Left cardiac atrium (tissue), 4 donors: ENCODE measurements at regions not wholly inside any gene's neighbourhood (a gene's known extent, or its start where the extent isn't known, plus 50 kb on each side); places are given as distances from the start of the nearest gene placed in this dataset.
"Not testable (repeated sequence)": the region's sequence is repeated elsewhere in the genome, so short reads cannot be mapped to it uniquely, and the experiment has no call there.

Source experiments
- ATAC-seq, 2 donors: fragments of 200-7000 bp; cut with Tn5 transposase; one replicate each; pipeline ENCODE4 v1.9.1; 2020; ENCODE audit warnings: mild to moderate bottlenecking in 2 of 2, moderate library complexity in 2 of 2
- DNase-seq: peaks from one replicate; pipeline ENCODE4 v3.0.0-alpha.2; 2020
- intact Hi-C, 2 donors: fragments of 100-400 bp; cut with DNase I; formaldehyde crosslinking; loops; one replicate each; pipeline versions ENCODE4 v1.14.1 to v1.15.1; 2022 to 2023
- donor health status: DM: no; HTN: yes; CAD: no.
- donor health status: DM: no; HTN: yes; CAD: no; lungs with severe emphysema.
- donor health status: DM: yes; HTN: yes; CAD: no.
- donor health status: Dilated cardiomyopathy.

DNA sequence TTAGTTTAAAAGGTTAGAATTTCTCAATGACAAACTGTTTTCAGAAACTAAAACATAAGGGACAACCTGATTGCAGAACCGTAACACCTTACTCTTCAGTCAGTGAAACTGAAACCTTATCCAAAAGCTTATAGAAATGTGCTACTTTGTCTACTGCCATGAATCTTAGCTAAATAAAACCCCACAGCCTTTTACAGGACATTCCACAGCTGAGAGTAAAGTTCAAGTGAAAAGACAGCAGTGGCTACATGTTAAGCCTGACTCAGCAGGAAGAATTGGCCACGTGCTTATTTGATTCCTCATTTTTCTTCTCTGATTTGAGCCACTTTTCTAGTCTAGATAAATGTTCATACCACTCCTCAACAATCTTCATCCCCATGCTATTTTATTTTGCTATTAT is 278.7 kb upstream of the ISL1 start:
- DNase-seq (no peak), ATAC-seq (no peak)

DNA sequence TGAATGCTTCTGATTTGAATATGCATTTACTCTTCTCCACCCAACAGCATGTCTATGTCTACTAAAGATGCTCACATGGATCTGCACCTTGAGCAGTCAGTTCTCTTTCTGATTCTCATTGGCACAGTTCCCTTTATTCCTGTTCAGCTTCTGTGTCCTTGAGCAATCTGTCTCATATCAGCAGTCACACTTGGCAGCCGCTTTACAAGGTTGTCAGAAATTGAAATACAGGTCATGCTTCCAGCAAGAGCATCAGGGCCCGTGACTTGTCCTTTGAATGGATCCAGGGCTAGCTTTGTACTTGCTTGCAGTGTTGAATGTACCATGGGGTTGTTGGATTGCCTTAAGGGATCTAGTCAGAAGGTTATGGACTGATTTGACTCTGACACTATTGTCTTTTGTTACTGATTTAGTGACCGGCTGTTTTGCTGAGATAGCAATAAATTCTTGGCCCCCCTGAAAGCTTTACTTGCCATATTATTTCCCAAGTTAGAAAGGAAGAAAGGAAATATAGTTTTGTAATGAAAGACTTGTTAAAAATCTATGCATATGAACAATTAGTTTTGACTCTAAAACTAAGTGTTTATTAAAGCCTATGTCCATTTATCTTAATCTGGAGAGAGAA is 273.4 kb upstream of the ISL1 start:
- intact Hi-C loops, result no loop called here
- no peak for DNase-seq
- no peak for ATAC-seq

More for the DNA sequence above, 278.7 kb upstream of the ISL1 start:
- intact Hi-C loops, result no loop called here

DNA sequence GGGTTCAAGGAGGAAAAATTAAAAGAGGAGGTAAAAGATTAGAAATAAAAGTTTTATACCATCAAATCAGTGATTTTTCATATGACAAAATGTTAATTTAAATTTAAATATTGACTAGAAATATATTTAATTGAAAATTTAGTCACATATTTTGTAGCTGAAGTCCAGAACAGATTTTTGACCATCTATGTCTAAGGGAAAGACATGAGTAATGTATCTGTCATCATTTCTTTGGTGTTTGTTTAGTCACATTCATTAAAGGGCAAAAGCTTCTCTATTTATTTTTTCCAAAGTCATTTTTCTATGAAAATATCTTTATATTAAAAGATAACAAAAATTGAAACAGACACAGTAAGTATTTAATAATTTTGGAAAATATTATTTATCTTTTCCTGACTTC is 252.0 kb upstream of the ISL1 start:
- no peak for DNase-seq
- no peak for ATAC-seq
- intact Hi-C loops, result no loop called here

DNA sequence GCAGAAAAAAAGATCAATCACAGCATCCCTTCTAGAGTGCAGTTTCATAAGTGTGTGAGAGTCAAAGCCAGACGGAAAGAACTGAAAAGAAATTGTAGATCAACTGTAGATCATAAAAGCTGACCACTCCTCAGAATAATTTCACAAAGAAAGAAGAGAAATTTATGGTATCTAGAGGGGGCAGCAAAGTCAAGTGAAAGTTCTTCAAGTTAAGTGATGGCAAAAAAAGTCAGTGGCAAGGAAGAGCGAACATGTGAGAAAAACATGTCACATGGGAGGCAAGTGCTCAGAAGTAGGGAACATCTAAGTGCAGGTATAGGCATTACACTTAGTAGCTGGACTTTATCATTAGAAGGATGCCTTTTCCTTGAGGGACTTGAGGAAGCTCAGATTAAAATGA is 245.1 kb upstream of the ISL1 start:
- ATAC-seq (no peak), DNase-seq (no peak)
- intact Hi-C loops, result no loop called here

DNA sequence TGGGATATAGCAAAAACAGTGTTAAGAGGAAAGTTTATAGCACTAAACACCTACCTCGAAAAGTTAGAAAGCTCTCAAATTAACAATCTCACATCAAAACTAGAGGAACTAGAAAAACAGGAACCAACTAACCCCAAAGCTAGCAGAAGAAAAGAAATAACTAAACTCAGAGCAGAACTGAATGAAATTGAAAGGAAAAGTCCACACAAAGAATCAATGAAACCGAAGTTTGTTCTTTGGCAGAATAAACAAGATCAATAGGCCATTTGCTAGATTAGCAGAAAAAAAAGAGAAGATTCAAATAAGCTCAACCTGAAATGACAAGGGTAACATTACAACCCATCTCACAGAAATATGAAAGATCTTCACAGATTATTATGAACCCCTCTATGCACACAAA is 234.8 kb upstream of the ISL1 start:
- DNase-seq, result no peak
- ATAC-seq, result no peak
- intact Hi-C loops, result no loop called here

DNA sequence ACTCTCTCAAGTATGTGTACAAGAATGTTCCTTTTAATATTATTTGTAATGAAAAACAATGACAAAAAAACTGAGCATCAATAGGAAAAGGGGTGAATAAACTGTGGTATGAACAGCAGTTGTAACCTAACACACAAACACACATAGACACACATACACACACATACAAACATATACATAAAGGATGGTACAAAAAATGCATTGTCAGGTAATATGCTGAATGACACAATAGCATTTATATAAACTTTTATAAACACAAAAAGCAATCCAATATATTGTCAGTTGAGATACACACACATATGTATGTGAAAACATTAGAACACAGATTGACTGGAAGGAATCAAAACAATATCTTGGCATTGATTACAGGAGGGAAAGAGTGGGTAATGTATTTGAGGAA is 227.0 kb upstream of the ISL1 start:
- intact Hi-C loops, result no loop called here
- DNase-seq (no peak), ATAC-seq (no peak)

DNA sequence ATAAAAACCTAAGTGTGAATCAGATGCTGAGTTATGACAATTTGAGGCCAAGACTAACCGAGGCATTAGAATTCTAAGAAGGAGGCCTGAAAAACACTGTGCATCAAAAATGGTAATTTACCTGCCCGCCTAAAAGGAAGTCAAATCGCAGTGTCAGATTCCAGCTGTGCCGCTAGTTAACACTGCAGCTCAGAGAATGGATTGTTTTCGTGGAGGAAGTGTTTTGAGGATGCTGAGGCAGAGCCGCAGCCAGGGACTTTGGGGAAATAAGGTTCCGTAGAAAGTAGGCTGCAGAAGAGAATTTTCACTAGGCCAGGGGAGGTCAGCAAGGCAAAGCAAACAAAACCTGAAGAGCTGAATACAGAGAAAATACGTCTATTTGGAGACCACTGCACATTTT is 226.4 kb upstream of the ISL1 start:
- DNase-seq, result no peak
- ATAC-seq, result no peak
- intact Hi-C loops, result no loop called here

DNA sequence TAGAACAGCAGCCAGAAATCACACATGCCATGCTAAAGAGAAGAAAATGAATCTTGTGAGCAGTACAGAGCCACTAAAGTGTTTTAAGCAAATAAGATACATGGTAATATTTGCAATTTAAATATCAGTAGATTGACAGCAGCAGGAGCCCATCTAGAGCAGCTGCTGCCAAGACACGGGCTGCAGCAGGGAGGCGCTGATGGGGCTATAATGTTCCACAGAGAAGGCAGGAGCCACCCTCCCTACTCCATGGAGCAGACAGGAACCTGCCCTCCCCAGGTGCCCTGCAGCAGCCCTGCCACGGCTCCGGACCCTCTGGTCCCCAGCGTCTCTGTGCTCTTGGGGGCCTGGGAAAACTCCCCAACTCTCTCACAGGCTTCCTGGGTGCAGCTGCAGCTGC is 224.1 kb upstream of the ISL1 start:
- no peak for ATAC-seq

DNA sequence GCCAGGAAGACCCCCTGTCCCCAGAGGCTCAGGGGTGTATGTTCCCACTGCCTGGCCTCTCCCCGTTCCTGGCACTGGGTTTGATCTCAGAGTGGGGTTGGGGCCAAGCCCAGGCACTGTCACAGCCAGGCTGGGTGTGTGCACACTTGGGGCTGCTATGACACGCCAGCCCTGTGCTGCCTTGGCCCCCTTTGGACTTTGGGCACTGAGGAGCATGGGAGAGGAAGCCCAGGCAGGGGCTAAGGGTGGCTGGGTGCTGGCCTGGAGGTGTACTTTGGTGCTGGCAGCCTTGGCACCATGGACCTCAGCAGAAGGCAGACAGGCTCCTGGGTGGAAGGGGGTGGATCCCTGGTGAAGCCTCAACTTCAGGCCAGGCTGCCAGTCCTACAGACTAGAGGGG is 223.6 kb upstream of the ISL1 start:
- intact Hi-C loops, result no loop called here
- DNase-seq (no peak), ATAC-seq (no peak)

More for the DNA sequence above, 224.1 kb upstream of the ISL1 start:
- intact Hi-C loops, result no loop called here
- DNase-seq, result no peak

DNA sequence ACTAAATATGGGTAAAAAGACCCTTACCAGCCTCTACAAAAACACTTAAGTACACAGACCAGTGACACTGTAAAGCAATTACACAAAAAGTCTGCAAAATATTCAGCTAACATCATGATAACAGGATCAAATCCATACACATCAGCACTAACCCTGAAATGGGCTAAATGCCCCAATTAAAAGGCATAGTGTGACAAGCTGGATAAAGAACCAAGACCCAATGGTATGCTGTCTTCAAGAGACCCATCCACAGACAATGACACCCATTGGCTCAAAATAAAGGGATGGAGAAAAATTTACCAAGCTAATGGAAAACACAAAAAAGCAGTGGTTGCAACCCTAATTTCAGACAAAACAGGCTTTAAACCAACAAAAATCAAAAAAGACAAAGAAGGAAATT is 221.0 kb upstream of the ISL1 start:
- intact Hi-C loops, result no loop called here
- DNase-seq (no peak), ATAC-seq (no peak)

DNA sequence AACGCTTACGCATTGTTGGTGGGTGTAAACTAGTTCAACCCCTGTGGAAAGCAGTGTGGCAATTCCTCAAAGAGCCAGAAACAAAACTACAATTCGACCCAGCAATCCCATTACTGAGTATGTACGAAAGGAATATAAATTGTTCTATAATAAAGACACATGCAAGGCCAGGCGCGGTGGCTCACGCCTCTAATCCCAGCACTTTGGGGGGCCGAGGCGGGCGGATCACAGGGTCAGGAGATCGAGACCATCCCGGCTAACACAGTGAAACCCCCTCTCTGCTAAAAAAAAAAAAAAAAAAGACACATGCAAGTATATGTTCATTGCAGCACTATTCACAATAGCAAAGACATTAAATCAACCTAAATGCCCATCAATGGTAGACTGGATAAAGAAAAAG is 217.6 kb upstream of the ISL1 start:
- intact Hi-C loops, DNase-seq, ATAC-seq: not testable (repeated sequence)

DNA sequence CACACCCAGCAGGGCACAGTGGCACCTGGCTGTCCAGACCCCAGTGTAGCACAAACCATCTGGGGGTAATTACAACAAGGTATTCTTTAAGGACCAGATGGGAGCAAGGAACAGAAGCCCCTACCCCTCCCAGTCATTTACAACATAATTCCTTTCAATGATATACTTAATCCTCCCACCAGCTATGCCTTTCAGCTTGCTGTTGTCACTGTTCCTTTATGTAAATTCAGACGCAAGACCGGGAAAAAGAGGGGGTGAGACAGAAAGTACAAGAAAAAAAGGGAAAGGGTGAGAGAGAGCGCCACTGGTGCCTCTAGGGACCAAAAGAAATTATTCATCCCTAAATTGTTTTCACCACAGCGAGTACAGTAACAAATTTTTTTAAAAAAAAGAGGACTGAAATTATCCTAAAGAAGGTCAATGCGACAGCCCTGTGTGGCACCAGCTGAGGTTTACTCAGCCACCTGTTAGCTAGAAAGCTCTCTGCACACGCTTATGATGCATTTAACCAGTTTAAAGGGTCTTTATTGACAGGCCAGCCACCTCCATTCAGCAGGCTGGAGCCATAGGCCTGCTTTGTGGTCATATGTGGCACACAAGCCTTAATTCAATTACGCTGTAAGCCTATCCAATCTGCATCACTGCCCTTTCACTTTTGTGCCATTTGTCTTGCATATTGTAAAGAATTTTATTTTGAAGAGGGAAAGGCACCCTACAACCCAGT is 210.2 kb upstream of the ISL1 start:
- no peak for DNase-seq
- no peak for ATAC-seq
- intact Hi-C loops, result no loop called here

DNA sequence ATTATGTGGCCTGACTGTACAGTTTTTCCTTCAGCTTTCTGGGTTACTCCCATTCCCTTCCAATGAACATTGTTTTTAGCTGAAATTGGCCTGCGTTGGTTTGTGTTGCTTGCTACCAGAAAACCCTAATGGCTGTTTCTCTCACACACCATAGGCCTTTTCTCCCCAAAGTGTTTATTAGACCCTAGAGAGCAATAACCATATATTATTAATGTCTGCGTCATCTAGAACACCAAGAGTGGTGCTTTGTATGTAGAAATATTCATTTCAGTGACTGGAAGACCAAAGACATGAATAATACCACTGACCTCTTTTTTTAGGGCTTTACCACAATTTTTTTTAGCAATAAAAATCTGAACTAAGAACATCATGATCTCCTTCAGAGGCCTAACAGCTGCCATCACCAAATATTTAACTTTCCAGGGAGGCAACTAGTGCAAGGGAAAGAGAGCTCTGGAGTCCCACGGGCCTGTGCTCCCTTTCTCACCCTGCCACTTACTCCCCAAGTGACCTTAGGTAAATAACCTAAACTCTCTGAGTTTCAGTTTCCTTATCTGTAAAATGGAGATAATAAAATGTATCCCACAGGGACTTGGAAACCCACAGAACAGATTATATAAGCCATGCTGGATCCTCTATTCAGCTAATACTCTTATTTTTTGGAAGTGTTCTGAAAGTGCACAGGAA is 201.9 kb upstream of the ISL1 start:
- DNase-seq (no peak), ATAC-seq (no peak)
- intact Hi-C loops, result no loop called here

DNA sequence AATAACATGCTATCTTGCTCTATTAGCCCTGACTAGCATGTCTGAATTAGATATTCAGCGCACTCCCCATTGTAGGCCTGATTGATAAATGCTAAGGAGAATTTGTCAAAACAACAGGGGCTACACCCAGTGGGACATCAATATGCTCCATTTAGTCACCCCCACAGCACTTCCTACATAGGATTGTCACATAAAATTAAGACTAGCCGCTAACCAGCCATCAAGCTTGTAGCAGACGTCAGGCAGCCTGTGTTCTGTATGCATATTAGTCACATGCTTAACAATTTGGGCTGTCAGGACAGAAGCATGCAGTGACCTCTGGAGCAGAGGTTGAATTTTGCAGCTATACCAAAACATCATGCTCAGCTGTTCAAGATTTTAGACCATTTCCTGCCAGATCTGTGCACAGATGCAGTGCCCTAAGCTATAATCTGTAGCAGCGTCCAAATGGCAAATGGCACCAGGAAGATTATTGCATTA is 197.4 kb upstream of the ISL1 start:
- ATAC-seq (no peak), DNase-seq (no peak)
- intact Hi-C loops, result no loop called here

DNA sequence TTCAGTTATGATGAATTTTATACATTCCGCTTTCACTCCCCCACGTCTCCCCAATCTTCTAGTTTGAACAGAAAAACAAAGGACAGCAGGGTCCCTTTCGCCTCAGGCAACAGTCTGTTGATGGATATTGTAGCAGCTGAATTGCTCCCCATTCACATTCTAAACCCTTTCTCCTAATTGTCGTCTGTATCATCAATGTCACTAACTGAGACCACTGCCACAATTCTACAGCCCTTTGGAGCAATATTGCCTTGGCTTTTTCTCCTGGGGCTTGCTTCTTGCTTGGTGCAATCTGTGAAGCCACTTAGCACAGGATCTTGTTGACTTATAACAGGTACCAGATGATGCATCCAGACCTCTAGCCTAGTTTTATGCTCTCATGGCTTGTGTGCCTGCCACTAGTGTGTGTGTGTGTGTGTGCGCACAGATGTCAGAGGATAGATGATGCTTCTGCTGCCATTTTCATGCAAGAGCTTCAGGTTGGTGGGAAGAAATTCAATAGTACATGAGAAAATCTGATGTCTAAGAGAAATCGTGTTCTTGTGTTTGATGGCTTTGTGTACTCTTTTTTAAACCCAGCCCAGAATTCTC is 195.2 kb upstream of the ISL1 start:
- intact Hi-C loops, result no loop called here
- DNase-seq (no peak), ATAC-seq (no peak)

DNA sequence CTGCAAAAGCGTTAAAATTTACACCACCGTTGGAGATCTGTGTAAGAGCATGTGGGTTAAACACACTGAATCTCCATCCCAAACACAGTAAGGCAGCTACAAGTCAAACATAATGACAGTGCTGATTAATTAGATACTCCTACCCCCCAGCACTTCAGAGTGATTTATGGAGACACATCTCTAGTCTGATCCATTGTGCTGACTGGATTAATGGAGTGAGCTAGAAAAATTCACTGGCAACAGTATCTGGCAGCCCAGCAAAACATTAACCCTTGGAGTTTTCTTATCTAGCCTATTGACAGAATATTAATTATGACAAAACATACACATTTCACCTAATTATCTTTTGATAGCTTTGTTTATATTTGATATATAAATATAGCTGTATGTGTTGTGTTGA is 188.6 kb upstream of the ISL1 start:
- ATAC-seq, result no peak
- intact Hi-C loops, result no loop called here
- no peak for DNase-seq

DNA sequence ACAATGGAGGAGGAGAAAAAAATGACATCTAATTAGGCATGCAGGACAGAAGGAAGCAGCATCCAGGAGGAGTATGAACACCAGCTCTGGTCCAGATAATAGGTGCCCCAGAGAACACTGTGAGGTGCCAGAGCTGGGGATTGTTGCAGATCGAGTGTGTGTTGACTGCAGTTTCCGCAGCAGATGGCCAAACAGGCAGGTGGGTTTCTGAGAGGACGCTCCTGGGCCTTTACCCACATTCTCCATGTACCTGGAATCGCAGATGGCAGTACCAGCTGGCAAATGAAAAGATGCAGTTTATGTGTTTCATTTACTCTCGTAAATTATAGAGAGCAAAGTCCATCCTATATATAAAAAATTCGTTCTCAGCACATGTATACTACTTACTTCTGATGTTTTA is 182.2 kb upstream of the ISL1 start:
- no peak for DNase-seq
- intact Hi-C loops, result no loop called here
- no peak for ATAC-seq

DNA sequence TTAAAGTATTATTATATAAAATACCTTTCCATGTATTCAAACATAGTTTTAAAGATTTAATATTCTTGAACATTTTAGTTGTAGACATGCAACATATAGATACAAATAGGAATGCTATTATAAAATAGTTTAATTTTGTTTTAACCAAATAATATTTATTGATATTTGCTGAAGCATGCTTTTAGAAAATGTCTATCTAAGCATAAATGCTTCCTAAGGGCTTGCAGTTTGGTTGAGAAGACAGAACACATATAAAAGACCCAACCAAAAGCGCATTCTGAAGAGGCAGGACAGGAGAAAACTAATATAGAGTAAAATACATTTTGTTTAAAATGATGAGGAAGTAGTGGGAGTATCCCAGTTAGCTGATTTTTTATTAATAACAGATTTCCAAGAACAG is 181.5 kb upstream of the ISL1 start:
- intact Hi-C loops, result no loop called here
- no peak for ATAC-seq
- no peak for DNase-seq

DNA sequence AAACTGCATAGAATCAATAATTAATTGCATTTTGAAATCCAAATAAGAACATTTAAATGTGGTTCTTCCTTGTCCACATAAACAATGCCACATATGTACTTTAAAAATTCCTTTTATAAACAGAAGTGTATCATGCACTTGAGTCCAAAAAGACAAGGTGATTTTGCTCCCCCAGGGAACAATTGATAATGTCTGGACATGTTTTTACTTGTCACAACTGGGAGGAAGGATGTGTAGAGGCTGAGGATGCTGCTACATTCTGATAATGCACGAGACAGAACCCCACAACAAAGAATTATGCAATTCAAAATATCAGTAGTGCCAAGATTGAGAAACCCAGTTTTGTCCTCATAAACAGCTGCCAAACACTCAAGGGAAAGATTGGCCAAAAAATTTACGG is 181.1 kb upstream of the ISL1 start:
- intact Hi-C loops, result no loop called here
- DNase-seq (no peak), ATAC-seq (no peak)

DNA sequence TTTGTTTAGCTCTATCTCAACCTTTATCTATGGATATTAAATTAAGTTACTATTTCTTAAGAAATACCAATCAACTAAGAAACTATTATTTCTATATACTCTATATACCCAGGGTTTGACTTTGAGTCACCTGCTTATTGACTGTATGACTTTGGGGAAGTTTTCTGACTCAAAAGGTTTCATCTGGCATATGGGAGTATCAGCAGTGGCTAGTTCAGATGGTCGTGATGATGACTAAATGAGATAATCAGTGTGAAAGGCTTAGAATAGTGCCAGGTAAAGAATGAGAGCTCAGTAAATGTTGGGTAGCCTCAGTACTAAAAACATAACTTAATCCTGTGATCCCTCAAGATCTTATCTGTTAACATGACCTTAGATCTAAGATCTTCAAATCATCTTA is 179.7 kb upstream of the ISL1 start:
- intact Hi-C loops, result no loop called here
- ATAC-seq (no peak), DNase-seq (no peak)
